PC-9 (cell line): ENCODE measurements at regions not wholly inside any gene's neighbourhood (a gene's known extent, or its start where the extent isn't known, plus 50 kb on each side); places are given as distances from the start of the nearest gene placed in this dataset.

Source experiments
- BruUV-seq: library from RNA; stranded (reverse); fragments of 400-500 nt; replicated peaks from 2 replicates; lab custom pipeline; 2021; lab: Mats Ljungman, UMichigan
- CTCF ChIA-PET: fragments of 300-600 bp; sonication (Branson Sonifier 250); formaldehyde crosslinking; loops from one replicate; lab custom pipeline; 2022; ENCODE audit warnings: antibody characterized with exemption; lab: Charles Lee
- POLR2A ChIA-PET: fragments of 300-600 bp; sonication (Branson Sonifier 250); formaldehyde crosslinking; loops from one replicate; lab custom pipeline; 2022; ENCODE audit warnings: antibody characterized with exemption; ENCODE audit not compliant: unreplicated experiment; lab: Charles Lee
- DNase-seq, 2 experiments: peaks; one replicate each; pipeline versions ENCODE4 v3.0.0 to v3.0.0-alpha.2; 2015 to 2022; ENCODE audit warnings: mixed read lengths in 1 of 2
- H2AFZ ChIP-seq: fragments of 200-600 bp; sonication (generic); 2 replicates; pipeline ENCODE4 v1.8.1; 2017; ENCODE audit warnings: antibody characterized with exemption
- H3F3A ChIP-seq: fragments of 200-600 bp; sonication (generic); 2 replicates; pipeline ENCODE4 v1.8.1; 2017; ENCODE audit warnings: antibody characterized with exemption, mild to moderate bottlenecking, low read depth; ENCODE audit not compliant: insufficient read depth
- H3K27ac ChIP-seq: fragments of 200-600 bp; sonication (generic); 2 replicates; pipeline ENCODE4 v1.6.1; 2016; ENCODE audit warnings: mixed run types
- H3K27me3 ChIP-seq: fragments of 200-600 bp; sonication (generic); 2 replicates; pipeline ENCODE4 v1.6.1; 2016; ENCODE audit warnings: low read depth, mixed run types; ENCODE audit not compliant: insufficient read depth
- H3K36me3 ChIP-seq: fragments of 200-600 bp; sonication (generic); 2 replicates; pipeline ENCODE4 v1.6.1; 2016; ENCODE audit warnings: low read depth, mixed run types
- H3K4me1 ChIP-seq: fragments of 200-600 bp; sonication (generic); replicated peaks from 2 replicates; pipeline ENCODE4 v1.6.1; 2016; ENCODE audit warnings: mixed run types; ENCODE audit not compliant: insufficient read depth
- H3K4me2 ChIP-seq: fragments of 200-600 bp; sonication (generic); 2 replicates; pipeline ENCODE4 v1.6.1; 2017; ENCODE audit warnings: mixed run types
- H3K4me3 ChIP-seq: fragments of 200-600 bp; sonication (generic); 2 replicates; pipeline ENCODE4 v1.6.1; 2016; ENCODE audit warnings: mixed run types
- H3K79me2 ChIP-seq: fragments of 200-600 bp; sonication (generic); 2 replicates; pipeline ENCODE4 v1.6.1; 2017; ENCODE audit warnings: low read depth, mixed run types
- H3K9me2 ChIP-seq: fragments of 200-600 bp; sonication (generic); 2 replicates; pipeline ENCODE4 v1.8.1; 2017; ENCODE audit warnings: mild to moderate bottlenecking; ENCODE audit not compliant: insufficient read depth
- H3K9me3 ChIP-seq: fragments of 200-600 bp; sonication (generic); 2 replicates; pipeline ENCODE4 v1.8.1; 2016; ENCODE audit warnings: low read depth; ENCODE audit not compliant: insufficient read depth
- H4K20me1 ChIP-seq: fragments of 200-600 bp; sonication (generic); 2 replicates; pipeline ENCODE4 v1.8.1; 2017; ENCODE audit not compliant: insufficient read depth
- EZH2 ChIP-seq: fragments of 200-600 bp; sonication (generic); IDR thresholded peaks from 2 replicates; pipeline ENCODE4 v1.8.0; 2017; ENCODE audit warnings: antibody characterized with exemption, low read depth
- intact Hi-C: fragments of 100-400 bp; cut with micrococcal nuclease; formaldehyde crosslinking; loops from one replicate; pipeline ENCODE4 v1.10.0; 2022; ENCODE audit not compliant: unreplicated experiment
- TF ChIP-seq, protein P1 (sequence below): fragments of 200-600 bp; sonication (generic); conservative IDR thresholded peaks from 2 replicates; pipeline ENCODE4 v1.6.1; 2017; ENCODE audit warnings: mixed run types, antibody characterized with exemption, mild to moderate bottlenecking, moderate library complexity

DNA sequence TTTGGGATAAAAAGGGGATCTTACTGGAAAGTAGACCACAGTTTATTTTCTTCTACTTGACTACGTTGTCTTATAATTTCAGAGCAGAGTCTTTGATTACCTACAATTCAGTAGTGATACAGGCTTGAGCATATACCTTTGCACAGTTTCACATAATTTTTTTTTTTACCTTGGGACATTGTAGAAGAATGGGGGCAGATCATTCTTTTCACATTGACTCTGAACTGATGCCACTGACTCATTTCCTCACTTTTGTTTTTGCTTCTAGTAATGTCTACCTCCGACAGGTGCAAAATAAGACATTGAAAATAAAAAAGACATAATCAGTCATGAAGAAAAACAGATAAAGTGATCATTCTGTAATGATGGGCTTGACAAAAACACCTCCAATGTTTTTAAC, 688.3 kb upstream of the CHORDC1 start:
- BruUV-seq, result no TSS peak
- H3K27ac ChIP-seq, result no peak overlapping the region
- no peaks in the 10 kb centered on the region for H3K36me3 ChIP-seq
- no peak overlapping the region for H3K4me3 ChIP-seq
- H3K4me2 ChIP-seq, result no peak overlapping the region
- no peak for DNase-seq
- ChIA-PET POLR2A (no interaction called here), CTCF (no interaction called here)
- no peaks in the 10 kb centered on the region for H4K20me1 ChIP-seq
- no peaks in the 10 kb centered on the region for H3K4me1 ChIP-seq
- no peak overlapping the region; the same call in 1 of the 2 replicates for H2AFZ ChIP-seq
- H3K27me3 ChIP-seq, result no peaks in the 10 kb centered on the region
- H3F3A ChIP-seq, result no peaks in the 10 kb centered on the region
- H3K9me2 ChIP-seq, result no peaks in the 10 kb centered on the region; the same call in none of the 2 replicates
- no peaks in the 10 kb centered on the region; the same call in 1 of the 2 replicates for H3K9me3 ChIP-seq
- intact Hi-C loops, result no loop called here
- no peak for TF ChIP-seq EZH2
- TF ChIP-seq, protein P1, sequence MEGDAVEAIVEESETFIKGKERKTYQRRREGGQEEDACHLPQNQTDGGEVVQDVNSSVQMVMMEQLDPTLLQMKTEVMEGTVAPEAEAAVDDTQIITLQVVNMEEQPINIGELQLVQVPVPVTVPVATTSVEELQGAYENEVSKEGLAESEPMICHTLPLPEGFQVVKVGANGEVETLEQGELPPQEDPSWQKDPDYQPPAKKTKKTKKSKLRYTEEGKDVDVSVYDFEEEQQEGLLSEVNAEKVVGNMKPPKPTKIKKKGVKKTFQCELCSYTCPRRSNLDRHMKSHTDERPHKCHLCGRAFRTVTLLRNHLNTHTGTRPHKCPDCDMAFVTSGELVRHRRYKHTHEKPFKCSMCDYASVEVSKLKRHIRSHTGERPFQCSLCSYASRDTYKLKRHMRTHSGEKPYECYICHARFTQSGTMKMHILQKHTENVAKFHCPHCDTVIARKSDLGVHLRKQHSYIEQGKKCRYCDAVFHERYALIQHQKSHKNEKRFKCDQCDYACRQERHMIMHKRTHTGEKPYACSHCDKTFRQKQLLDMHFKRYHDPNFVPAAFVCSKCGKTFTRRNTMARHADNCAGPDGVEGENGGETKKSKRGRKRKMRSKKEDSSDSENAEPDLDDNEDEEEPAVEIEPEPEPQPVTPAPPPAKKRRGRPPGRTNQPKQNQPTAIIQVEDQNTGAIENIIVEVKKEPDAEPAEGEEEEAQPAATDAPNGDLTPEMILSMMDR, result no peak
- no peaks in the 10 kb centered on the region for H3K79me2 ChIP-seq

DNA sequence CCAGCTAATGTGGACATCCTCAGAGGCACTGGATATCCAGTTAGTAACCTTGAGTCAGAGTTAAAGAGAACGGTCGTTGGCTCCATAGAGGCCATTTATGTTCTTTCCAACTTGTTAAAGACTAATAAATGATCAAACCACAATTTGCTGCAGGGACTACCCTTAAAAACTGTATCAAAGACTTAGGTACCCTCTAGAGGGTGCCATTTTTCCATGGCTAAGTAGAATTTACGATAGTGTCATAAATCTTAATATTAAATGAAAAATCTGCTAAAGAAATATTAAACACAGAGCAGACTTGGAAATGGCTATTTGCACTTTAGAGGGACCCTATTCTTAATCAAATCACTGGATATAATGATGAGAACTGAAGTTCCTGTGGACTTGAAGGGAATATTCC, 685.2 kb upstream of the CHORDC1 start:
- no peaks in the 10 kb centered on the region; the same call in 1 of the 2 replicates for H3K9me2 ChIP-seq
- no peak overlapping the region for H3K4me3 ChIP-seq
- TF ChIP-seq, protein P1, result peak; percentile 48
- TF ChIP-seq EZH2, result no peak
- CTCF ChIA-PET, result interaction anchor here (0.5 kb wide), 1 partner anchor 323 kb away, joined by 3 read pairs; no protein-coding TSS in a partner anchor
- no peak overlapping the region for H3K27ac ChIP-seq
- H2AFZ ChIP-seq, result no peak overlapping the region
- no peak for DNase-seq
- no TSS peak for BruUV-seq
- POLR2A ChIA-PET, result no interaction called here
- no peak overlapping the region for H3K4me2 ChIP-seq
- no peaks in the 10 kb centered on the region for H4K20me1 ChIP-seq
- no peaks in the 10 kb centered on the region for H3F3A ChIP-seq
- H3K79me2 ChIP-seq, result no peaks in the 10 kb centered on the region
- H3K27me3 ChIP-seq, result no peaks in the 10 kb centered on the region
- no peaks in the 10 kb centered on the region; the same call in 1 of the 2 replicates for H3K9me3 ChIP-seq
- no peaks in the 10 kb centered on the region for H3K4me1 ChIP-seq
- intact Hi-C loops, result no loop called here
- no peaks in the 10 kb centered on the region for H3K36me3 ChIP-seq

DNA sequence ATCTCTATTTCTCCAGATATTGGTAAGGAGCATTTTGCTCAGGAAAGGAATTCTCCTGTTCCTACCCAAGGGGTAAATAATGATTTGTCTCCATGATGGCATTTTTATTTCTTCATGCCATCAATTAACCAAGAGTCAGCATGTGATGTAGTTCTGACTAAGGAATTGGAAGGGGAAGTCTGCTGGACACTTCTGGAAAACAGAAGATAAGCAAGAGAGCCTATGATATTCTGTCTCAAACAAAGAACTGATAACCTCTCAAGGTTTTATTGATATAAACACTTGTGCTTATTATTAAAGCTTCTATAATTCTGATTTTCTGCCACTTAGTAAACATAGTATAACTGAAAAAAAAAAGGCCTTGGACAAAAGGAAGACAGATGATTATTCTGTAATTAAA, 673.0 kb upstream of the CHORDC1 start:
- POLR2A ChIA-PET, result no interaction called here

More for the DNA sequence above, 673.0 kb upstream of the CHORDC1 start:
- BruUV-seq, result no TSS peak
- no peak for TF ChIP-seq EZH2
- TF ChIP-seq, protein P1, result no peak
- no peak overlapping the region for H3K4me3 ChIP-seq
- no peaks in the 10 kb centered on the region for H3K4me1 ChIP-seq
- no peaks in the 10 kb centered on the region for H3K27me3 ChIP-seq
- H3F3A ChIP-seq, result no peaks in the 10 kb centered on the region
- 0 out of 2 replicates have a peak, but pooled peaks cover 3% of the 10 kb centered on the region for H3K9me2 ChIP-seq
- intact Hi-C loops, result no loop called here
- H3K79me2 ChIP-seq, result no peaks in the 10 kb centered on the region
- no peak for DNase-seq
- no peaks in the 10 kb centered on the region for H3K36me3 ChIP-seq
- CTCF ChIA-PET, result no interaction called here
- H2AFZ ChIP-seq, result no peak overlapping the region
- no peak overlapping the region for H3K27ac ChIP-seq
- no peak overlapping the region for H3K4me2 ChIP-seq
- no peaks in the 10 kb centered on the region for H4K20me1 ChIP-seq
- H3K9me3 ChIP-seq, result no peaks in the 10 kb centered on the region; the same call in 1 of the 2 replicates
